GM19035 (cell line): ENCODE measurements at regions not wholly inside any gene's neighbourhood (a gene's known extent, or its start where the extent isn't known, plus 50 kb on each side); places are given as distances from the start of the nearest gene placed in this dataset.

Source experiments
- ATAC-seq: cut with Tn5 transposase; IDR thresholded peaks from one replicate; pipeline ENCODE4 v1.9.1; 2021; ENCODE audit not compliant: unreplicated experiment

- no peak for ATAC-seq
These were observed 976.9 kb upstream of the MBL2 start for GRCh38 chr10:53749439-53749838.

- no peak for ATAC-seq
These were observed 975.7 kb upstream of the MBL2 start for GRCh38 chr10:53748319-53748718.

DNA sequence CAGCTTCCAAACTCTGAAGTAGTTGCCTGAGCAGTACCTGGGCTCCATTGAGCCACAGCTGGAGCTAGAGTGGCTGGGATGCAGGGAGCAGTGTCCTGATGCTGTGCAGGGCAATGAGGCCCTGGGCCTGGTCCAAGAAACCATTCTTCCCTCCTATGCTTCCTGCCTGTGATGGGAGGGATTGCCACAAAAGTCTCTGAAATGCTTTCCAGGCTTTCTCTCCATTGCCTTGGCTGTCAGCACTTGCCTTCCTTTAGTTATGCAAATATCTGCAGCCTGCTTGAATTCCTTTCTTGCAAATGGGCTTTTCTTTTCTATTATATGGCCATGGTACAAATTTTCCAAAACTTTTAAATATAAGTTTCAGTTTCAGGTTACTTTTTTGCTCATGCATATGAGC is 972.2 kb upstream of the MBL2 start:
- ATAC-seq = no peak

DNA sequence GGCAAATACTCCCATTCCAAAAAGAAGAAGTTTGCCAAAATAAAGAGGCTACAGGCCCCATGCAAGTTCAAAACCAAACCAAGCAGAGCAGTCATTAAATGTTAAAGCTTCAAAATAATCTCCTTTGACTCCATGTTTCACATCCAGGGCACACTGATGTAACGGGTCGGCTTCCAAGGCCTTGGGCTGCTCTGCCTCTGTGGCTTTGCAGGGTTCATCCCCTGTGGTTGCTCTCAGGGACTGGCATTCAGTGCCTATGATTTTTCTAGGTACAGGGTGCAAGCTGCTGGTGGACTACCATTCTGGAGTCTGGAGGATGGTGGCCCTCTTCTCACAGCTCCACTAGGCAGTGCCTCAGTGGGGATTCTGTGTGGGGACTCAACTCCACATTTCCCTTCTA is 971.6 kb upstream of the MBL2 start:
- no peak for ATAC-seq

- no peak for ATAC-seq
These were observed 964.5 kb upstream of the MBL2 start for GRCh38 chr10:53737132-53737531.

DNA sequence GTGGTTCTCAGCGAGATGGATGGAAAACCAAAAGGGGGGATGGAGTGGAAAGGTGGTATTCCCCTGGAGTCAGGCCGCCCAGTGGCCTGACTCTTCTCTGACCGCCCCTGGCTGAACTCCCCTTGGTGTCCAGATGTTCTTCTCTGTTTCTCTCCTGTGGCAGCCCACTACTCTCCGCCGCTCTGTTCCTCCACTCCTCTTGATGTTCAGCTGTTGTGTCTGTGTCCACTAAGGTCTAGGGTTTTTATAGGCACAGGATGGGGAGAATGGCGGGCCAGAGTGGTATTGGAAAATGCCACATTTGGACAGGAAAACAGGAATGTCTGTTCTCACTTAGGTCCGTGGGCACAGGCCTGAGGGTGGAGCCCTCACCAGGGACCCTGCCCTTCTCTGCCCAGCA is 954.3 kb upstream of the MBL2 start:
- no peak for ATAC-seq

GRCh38 chr10:53724581-53724980 is 952.0 kb upstream of the MBL2 start:
- no peak for ATAC-seq

- ATAC-seq = no peak
These were observed 947.1 kb upstream of the MBL2 start for GRCh38 chr10:53719658-53720057.

- no peak for ATAC-seq
These were observed 943.6 kb upstream of the MBL2 start for GRCh38 chr10:53716156-53716555.

GRCh38 chr10:53713431-53713830 is 940.8 kb upstream of the MBL2 start:
- no peak for ATAC-seq

DNA sequence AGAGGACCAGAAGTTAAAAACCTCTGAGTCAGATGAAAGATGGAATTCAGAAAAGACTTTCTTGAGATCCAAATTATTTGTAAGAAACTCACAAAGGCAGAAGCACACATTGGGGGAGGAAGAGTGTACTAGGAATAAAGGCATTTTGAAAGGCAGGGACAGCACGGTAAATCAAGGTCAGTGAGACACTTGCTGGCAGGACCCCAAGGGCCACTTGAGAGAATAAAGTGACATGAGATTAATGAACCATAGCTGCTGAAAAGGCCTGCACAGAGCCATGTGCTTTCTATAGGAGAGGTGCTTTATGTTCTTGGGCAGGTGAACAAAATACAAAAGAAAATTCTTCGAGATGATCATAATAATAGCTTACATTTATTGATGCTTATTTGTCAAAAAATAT is 929.9 kb upstream of the MBL2 start:
- no peak for ATAC-seq

DNA sequence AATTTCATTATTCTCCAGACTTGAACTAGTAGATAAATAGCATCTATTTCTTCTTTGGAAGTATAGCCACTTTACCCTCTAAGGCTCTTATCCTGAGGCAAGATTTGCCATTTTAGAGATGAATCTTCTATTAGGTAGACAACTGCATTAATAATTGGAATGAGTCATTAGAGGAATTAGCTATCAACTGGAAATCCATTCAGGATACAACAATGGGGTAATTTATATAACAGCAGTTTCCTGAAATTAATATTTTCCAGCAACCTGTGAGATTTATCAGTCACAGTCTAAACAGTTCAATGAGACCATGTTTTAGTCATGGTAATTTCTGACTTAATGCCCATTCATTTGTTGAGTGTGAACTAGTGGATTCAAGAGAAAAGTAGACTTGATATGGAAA is 928.6 kb upstream of the MBL2 start:
- ATAC-seq = no peak

GRCh38 chr10:53700278-53700677 is 927.7 kb upstream of the MBL2 start:
- no peak for ATAC-seq

DNA sequence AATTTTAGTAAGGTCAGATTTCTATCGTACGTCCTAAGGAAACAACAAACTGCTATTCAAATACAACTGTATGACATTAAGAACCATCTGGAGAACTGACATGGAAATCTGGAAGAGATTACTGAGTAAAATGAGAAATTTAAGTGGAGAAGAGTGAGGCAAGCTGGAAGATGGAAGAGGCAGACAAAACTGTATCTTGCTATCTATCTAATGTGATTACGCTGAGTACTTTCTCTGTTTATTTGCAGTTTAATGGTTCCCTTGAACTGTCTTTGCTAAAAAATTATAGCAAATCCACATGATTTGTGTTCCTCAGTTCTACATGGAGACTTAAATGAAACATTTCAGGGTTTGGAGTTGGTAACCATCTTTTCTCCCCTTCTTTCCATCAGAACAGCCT is 927.1 kb upstream of the MBL2 start:
- ATAC-seq = no peak

- no peak for ATAC-seq
These were observed 926.6 kb upstream of the MBL2 start for GRCh38 chr10:53699231-53699630.

DNA sequence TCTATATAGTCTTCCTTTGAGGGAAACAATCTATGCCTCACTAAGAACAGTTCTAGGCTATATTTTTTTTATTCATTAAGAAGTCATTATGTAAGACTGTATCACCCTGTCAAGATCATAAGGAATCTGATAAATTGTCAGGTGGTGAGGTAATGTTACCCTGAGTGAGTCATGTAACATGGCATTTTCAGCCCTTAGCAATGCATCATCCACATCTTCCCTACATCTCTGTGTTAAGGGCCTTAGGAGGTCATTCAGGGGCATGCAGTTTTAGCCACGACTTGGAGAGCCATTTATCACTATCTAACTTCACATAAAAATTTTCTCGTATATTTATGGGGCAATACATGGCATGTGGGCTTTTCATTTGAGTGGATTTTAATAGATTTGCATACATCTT is 924.5 kb upstream of the MBL2 start:
- no peak for ATAC-seq

- no peak for ATAC-seq
These were observed 918.1 kb upstream of the MBL2 start for GRCh38 chr10:53690524-53691240.

- no peak for ATAC-seq
These were observed 915.2 kb upstream of the MBL2 start for GRCh38 chr10:53687800-53688199.

DNA sequence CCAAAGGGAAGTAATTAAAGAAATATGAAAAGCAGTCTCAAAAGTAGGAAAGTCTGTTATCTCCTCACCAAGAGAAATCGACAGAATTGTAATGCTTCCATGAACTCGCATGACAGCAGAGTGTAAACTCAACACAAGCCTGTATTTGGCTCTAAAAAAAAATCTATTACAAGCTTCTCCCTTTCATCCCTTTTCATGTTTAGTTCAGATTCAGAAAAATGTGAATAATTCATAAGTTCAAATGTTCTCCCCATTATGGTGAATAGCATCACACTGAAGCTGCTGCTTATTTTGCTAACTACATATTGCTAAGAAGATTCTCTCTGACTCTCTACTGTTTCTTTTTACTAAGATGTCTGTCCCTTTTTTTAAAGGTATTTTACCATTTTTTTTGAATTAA is 910.3 kb upstream of the MBL2 start:
- no peak for ATAC-seq

- no peak for ATAC-seq
These were observed 909.9 kb upstream of the MBL2 start for GRCh38 chr10:53682458-53682857.

DNA sequence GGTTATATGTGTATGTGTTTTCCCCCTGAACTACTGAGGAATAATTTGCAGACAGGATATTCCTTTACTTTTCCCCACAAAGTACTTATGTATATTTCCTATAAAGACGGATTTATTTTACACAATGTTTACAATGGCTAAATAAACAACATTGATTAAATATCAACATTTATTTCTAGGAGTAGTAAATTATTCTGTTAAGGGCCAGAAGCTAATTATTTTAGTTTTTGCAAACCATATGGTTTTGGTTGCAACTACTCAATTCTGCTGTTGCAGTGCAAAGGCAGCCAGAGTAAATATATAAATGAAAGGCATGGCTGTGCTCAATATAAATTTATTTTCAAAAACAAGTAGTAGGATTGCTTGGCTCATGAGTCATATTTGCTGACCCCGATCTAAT is 907.1 kb upstream of the MBL2 start:
- ATAC-seq = no peak

- ATAC-seq = no peak
These were observed 902.6 kb upstream of the MBL2 start for GRCh38 chr10:53675177-53675576.

- no peak for ATAC-seq
These were observed 894.5 kb upstream of the MBL2 start for GRCh38 chr10:53667063-53667462.
